ENCODE measurements at regions not wholly inside any gene's neighbourhood (a gene's known extent, or its start where the extent isn't known, plus 50 kb on each side); places are given as distances from the start of the nearest gene placed in this dataset.

DNA sequence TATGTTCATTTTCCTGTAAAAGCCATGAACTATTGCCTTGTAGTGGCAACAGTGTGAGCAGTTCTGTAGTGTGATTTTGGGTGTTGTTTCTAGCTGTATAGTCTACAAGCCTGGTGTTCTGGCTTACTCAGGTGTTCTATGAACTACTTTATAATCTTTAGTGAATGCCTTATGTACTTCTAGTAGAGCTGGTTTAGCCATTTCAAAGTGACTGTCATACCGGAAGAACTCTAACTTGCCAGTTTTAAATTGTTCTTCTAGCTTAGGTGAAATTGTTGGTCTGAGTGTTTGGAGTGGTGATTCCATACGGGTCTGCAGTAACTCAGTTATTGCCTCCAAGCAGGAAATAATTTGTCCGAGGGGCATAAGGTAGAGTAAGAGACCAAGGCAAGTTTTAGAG, 150.2 kb upstream of the ZNF184 start:
- no peak for TF ChIP-seq POLR2AphosphoS5 (IDR thresholded peaks at IDR 0.05; ENCODE audit: low read depth, low read length)
- no peak for TF ChIP-seq TAF1 (IDR thresholded peaks at IDR 0.05; ENCODE audit: borderline replicate concordance, insufficient read depth, low read length)
